Left forelimb (tissue), 1 donor: ENCODE measurements at regions not wholly inside any gene's neighbourhood (a gene's known extent, or its start where the extent isn't known, plus 50 kb on each side); places are given as distances from the start of the nearest gene placed in this dataset.
"Not testable (repeated sequence)": the region's sequence is repeated elsewhere in the genome, so short reads cannot be mapped to it uniquely, and the experiment has no call there.

Source experiments
- DNase-seq: peaks from one replicate; pipeline ENCODE4 v3.0.0-alpha.2; 2018; ENCODE audit warnings: low spot score

GRCh38 chr12:107372229-107372658 is 278.9 kb upstream of the CRY1 start:
- DNase-seq: no peak

- no peak for DNase-seq
Measured at GRCh38 chr12:107373238-107373809, 280.0 kb upstream of the CRY1 start.

GRCh38 chr12:107374161-107374840 is 281.0 kb upstream of the CRY1 start:
- no peak for DNase-seq

GRCh38 chr12:107375231-107375630 is 281.9 kb upstream of the CRY1 start:
- DNase-seq: no peak

- DNase-seq: no peak
Measured at GRCh38 chr12:107377596-107378385, 284.4 kb upstream of the CRY1 start.

GRCh38 chr12:107378609-107379008 is 285.3 kb upstream of the CRY1 start:
- DNase-seq: no peak

GRCh38 chr12:107379142-107379851 is 285.9 kb upstream of the CRY1 start:
- DNase-seq: not testable (repeated sequence)

- no peak for DNase-seq
Measured at GRCh38 chr12:107379852-107380567, 286.7 kb upstream of the CRY1 start.

- no peak for DNase-seq
Measured at GRCh38 chr12:107384645-107385044, 291.3 kb upstream of the CRY1 start.

- DNase-seq: no peak
Measured at GRCh38 chr12:107385509-107385908, 292.2 kb upstream of the CRY1 start.

- no peak for DNase-seq
Measured at GRCh38 chr12:107386569-107386968, 293.2 kb upstream of the CRY1 start.

GRCh38 chr12:107388263-107388662 is 294.9 kb upstream of the CRY1 start:
- DNase-seq: no peak

GRCh38 chr12:107390414-107390813 is 295.2 kb upstream of the PWP1 start:
- no peak for DNase-seq

GRCh38 chr12:107393043-107393717 is 292.4 kb upstream of the PWP1 start:
- DNase-seq: no peak

- no peak for DNase-seq
Measured at GRCh38 chr12:107394693-107395092, 290.9 kb upstream of the PWP1 start.

- DNase-seq: no peak
Measured at GRCh38 chr12:107395817-107396216, 289.8 kb upstream of the PWP1 start.

GRCh38 chr12:107396991-107397390 is 288.6 kb upstream of the PWP1 start:
- no peak for DNase-seq

GRCh38 chr12:107397890-107398500 is 287.6 kb upstream of the PWP1 start:
- no peak for DNase-seq

GRCh38 chr12:107399046-107399445 is 286.6 kb upstream of the PWP1 start:
- no peak for DNase-seq

GRCh38 chr12:107400686-107401447 is 284.7 kb upstream of the PWP1 start:
- no peak for DNase-seq
